Mesendoderm (in vitro differentiated cells): ENCODE measurements at regions not wholly inside any gene's neighbourhood (a gene's known extent, or its start where the extent isn't known, plus 50 kb on each side); places are given as distances from the start of the nearest gene placed in this dataset.

Source experiments
- DNase-seq: peaks from one replicate; pipeline ENCODE4 v3.0.0; 2013
- H2AK5ac ChIP-seq: 2 replicates; pipeline ENCODE4 v1.6.1; 2013; ENCODE audit warnings: low read length, inconsistent platforms
- H2BK120ac ChIP-seq: 2 replicates; pipeline ENCODE4 v1.6.1; 2013; ENCODE audit warnings: low read depth, mild to moderate bottlenecking, low read length, moderate library complexity, mixed read lengths
- H2BK15ac ChIP-seq: replicated peaks from 2 replicates; pipeline ENCODE4 v1.6.1; 2013; ENCODE audit warnings: low read depth, mild to moderate bottlenecking, moderate library complexity
- H2BK5ac ChIP-seq: 2 replicates; pipeline ENCODE4 v1.6.1; 2013; ENCODE audit warnings: low read length, inconsistent platforms
- H3K18ac ChIP-seq: 2 replicates; pipeline ENCODE4 v1.6.1; 2013; ENCODE audit warnings: mild to moderate bottlenecking, low read length, mixed read lengths
- H3K23ac ChIP-seq: one replicate; pipeline ENCODE4 v1.6.1; 2013; ENCODE audit warnings: low read length
- H3K27ac ChIP-seq: 2 replicates; pipeline ENCODE4 v1.5.1; 2013; ENCODE audit warnings: low read depth, mild to moderate bottlenecking, inconsistent platforms, low read length, moderate library complexity
- H3K27me3 ChIP-seq: 2 replicates; pipeline ENCODE4 v1.6.1; 2013; ENCODE audit warnings: low read length, control low read depth, mild to moderate bottlenecking, inconsistent platforms; ENCODE audit not compliant: insufficient read depth, poor library complexity
- H3K36me3 ChIP-seq: 2 replicates; pipeline ENCODE4 v1.6.1; 2013; ENCODE audit warnings: low read length, inconsistent platforms; ENCODE audit not compliant: control insufficient read depth, insufficient read depth
- H3K4ac ChIP-seq: one replicate; pipeline ENCODE4 v1.6.1; 2013; ENCODE audit warnings: low read depth, mild to moderate bottlenecking, low read length, moderate library complexity
- H3K4me1 ChIP-seq: 2 replicates; pipeline ENCODE4 v1.6.1; 2013; ENCODE audit warnings: low read depth, low read length, inconsistent platforms; ENCODE audit not compliant: control insufficient read depth
- H3K4me2 ChIP-seq: 2 replicates; pipeline ENCODE4 v1.6.1; 2013; ENCODE audit warnings: low read length
- H3K4me3 ChIP-seq: 2 replicates; pipeline ENCODE4 v1.5.1; 2013; ENCODE audit warnings: mild to moderate bottlenecking, low read length
- H3K56ac ChIP-seq: one replicate; pipeline ENCODE4 v1.6.1; 2013; ENCODE audit warnings: low read length
- H3K79me1 ChIP-seq: 2 replicates; pipeline ENCODE4 v1.6.1; 2013; ENCODE audit warnings: low read length, inconsistent platforms
- H3K79me2 ChIP-seq: 2 replicates; pipeline ENCODE4 v1.6.1; 2013; ENCODE audit warnings: mild to moderate bottlenecking, low read length; ENCODE audit not compliant: control insufficient read depth, insufficient read depth
- H3K9ac ChIP-seq: 2 replicates; pipeline ENCODE4 v1.6.1; 2013; ENCODE audit warnings: low read length, inconsistent platforms
- H4K5ac ChIP-seq: one replicate; pipeline ENCODE4 v1.6.1; 2013; ENCODE audit warnings: low read length
- H4K8ac ChIP-seq: one replicate; pipeline ENCODE4 v1.6.1; 2013; ENCODE audit warnings: low read depth, mild to moderate bottlenecking, control low read depth, low read length, moderate library complexity
- WGBS: extraction: QIAGEN DNeasy Blood & Tissue Kit; methylation state at CpG from one replicate; pipeline ENCODE4 v1.1.7; 2013; ENCODE audit warnings: low lambda C conversion rate, missing lambda C conversion rate; ENCODE audit not compliant: insufficient coverage; ENCODE audit errors: extremely low coverage; 5-methylcytosine and 5-hydroxymethylcytosine counted together

DNA sequence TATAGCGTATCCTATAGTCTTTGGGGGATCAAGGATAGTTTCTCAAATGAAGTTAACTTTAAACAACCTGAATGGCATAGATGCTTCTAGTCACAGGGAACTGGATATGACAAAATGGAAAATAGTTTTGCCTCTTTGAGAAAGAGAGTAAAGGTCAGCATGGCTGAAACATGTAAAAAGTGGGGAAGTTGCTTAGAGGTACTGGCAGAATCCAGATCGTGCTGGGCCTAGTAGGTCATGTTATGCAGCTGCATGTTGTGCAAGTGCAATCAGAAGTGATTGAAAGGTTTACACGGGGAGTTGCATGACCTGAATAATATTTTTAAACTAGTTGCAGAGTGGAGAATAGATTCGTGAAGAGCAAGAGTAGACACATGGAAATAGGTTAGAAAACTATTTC is 201.1 kb upstream of the HDAC9 start:
- no peak overlapping the region for H4K8ac ChIP-seq
- no peak overlapping the region for H2AK5ac ChIP-seq
- no peak overlapping the region for H3K4ac ChIP-seq
- no peak overlapping the region for H2BK5ac ChIP-seq
- no peaks in the 10 kb centered on the region for H3K36me3 ChIP-seq
- no peaks in the 10 kb centered on the region for H3K79me2 ChIP-seq
- no peak overlapping the region for H2BK120ac ChIP-seq
- H3K27me3 ChIP-seq, result no peaks in the 10 kb centered on the region
- H3K23ac ChIP-seq, result no peak overlapping the region
- no peak overlapping the region for H3K4me3 ChIP-seq
- no peak for DNase-seq
- no peaks in the 10 kb centered on the region for H3K4me1 ChIP-seq
- no peak overlapping the region for H3K56ac ChIP-seq
- WGBS, result no CpG with 5 or more reads among the region's 4 CpGs
- no peak overlapping the region for H3K4me2 ChIP-seq
- H3K9ac ChIP-seq, result no peak overlapping the region
- no peak overlapping the region for H3K27ac ChIP-seq
- no peak overlapping the region for H2BK15ac ChIP-seq
- no peaks in the 10 kb centered on the region for H3K79me1 ChIP-seq
- no peak overlapping the region for H3K18ac ChIP-seq
- no peak overlapping the region for H4K5ac ChIP-seq

GRCh38 chr7:18295781-18296423 is 199.6 kb upstream of the HDAC9 start:
- Histone ChIP-seq H3K27ac (no peak overlapping the region), H3K4me1 (no peaks in the 10 kb centered on the region), H3K56ac (no peak overlapping the region), H3K4me3 (no peak overlapping the region), H3K27me3 (no peaks in the 10 kb centered on the region), H3K4ac (no peak overlapping the region), H3K36me3 (no peaks in the 10 kb centered on the region), H3K23ac (no peak overlapping the region), H3K4me2 (no peak overlapping the region), H2BK120ac (no peak overlapping the region), H3K79me2 (no peaks in the 10 kb centered on the region), H2BK15ac (no peak overlapping the region), H2BK5ac (no peak overlapping the region), H3K79me1 (no peaks in the 10 kb centered on the region), H3K9ac (no peak overlapping the region), H4K8ac (no peak overlapping the region), H3K18ac (no peak overlapping the region), H2AK5ac (no peak overlapping the region), H4K5ac (no peak overlapping the region)
- DNase-seq, result no peak
- WGBS, result 100% methylated on average over 1 of the region's 3 CpGs

GRCh38 chr7:18302097-18302496 is 193.5 kb upstream of the HDAC9 start:
- H3K4me3 ChIP-seq, result no peak overlapping the region
- H3K4me2 ChIP-seq, result no peak overlapping the region
- no peak overlapping the region for H3K4ac ChIP-seq
- H2BK120ac ChIP-seq, result no peak overlapping the region
- H3K27me3 ChIP-seq, result no peaks in the 10 kb centered on the region
- no peak overlapping the region for H3K9ac ChIP-seq
- H2BK15ac ChIP-seq, result no peak overlapping the region
- H3K27ac ChIP-seq, result no peak overlapping the region
- H4K5ac ChIP-seq, result no peak overlapping the region
- no peak overlapping the region for H2AK5ac ChIP-seq
- H3K56ac ChIP-seq, result no peak overlapping the region
- no peak overlapping the region for H3K18ac ChIP-seq
- DNase-seq, result no peak
- H3K79me1 ChIP-seq, result no peaks in the 10 kb centered on the region
- H3K79me2 ChIP-seq, result no peaks in the 10 kb centered on the region
- no peak overlapping the region for H2BK5ac ChIP-seq
- WGBS, result no CpG with 5 or more reads among the region's 2 CpGs
- no peak overlapping the region for H3K23ac ChIP-seq
- no peaks in the 10 kb centered on the region for H3K36me3 ChIP-seq
- H3K4me1 ChIP-seq, result no peaks in the 10 kb centered on the region
- H4K8ac ChIP-seq, result no peak overlapping the region

GRCh38 chr7:18305866-18306265 is 189.7 kb upstream of the HDAC9 start:
- Histone ChIP-seq H2BK15ac (no peak overlapping the region), H3K18ac (no peak overlapping the region), H3K23ac (no peak overlapping the region), H3K79me1 (no peaks in the 10 kb centered on the region), H4K8ac (no peak overlapping the region), H2AK5ac (no peak overlapping the region), H3K4me1 (no peaks in the 10 kb centered on the region), H3K9ac (no peak overlapping the region), H2BK120ac (no peak overlapping the region), H2BK5ac (no peak overlapping the region), H3K36me3 (no peaks in the 10 kb centered on the region), H3K4me3 (no peak overlapping the region), H3K4ac (no peak overlapping the region), H3K56ac (no peak overlapping the region), H3K79me2 (no peaks in the 10 kb centered on the region), H3K27ac (no peak overlapping the region), H4K5ac (no peak overlapping the region), H3K27me3 (no peaks in the 10 kb centered on the region), H3K4me2 (no peak overlapping the region)
- WGBS, result no CpG with 5 or more reads among the region's 3 CpGs
- DNase-seq, result no peak

GRCh38 chr7:18306696-18307095 is 188.9 kb upstream of the HDAC9 start:
- Histone ChIP-seq H3K4ac (no peak overlapping the region), H3K9ac (no peak overlapping the region)
- no CpG with 5 or more reads among the region's 2 CpGs for WGBS

GRCh38 chr7:18308938-18309337 is 186.6 kb upstream of the HDAC9 start:
- no peak overlapping the region for H2AK5ac ChIP-seq
- no peak overlapping the region for H4K5ac ChIP-seq
- H3K4ac ChIP-seq, result no peak overlapping the region
- no peaks in the 10 kb centered on the region for H3K4me1 ChIP-seq
- no peaks in the 10 kb centered on the region for H3K27me3 ChIP-seq
- H3K23ac ChIP-seq, result no peak overlapping the region
- no CpG with 5 or more reads among the region's 5 CpGs for WGBS
- no peak overlapping the region for H2BK15ac ChIP-seq
- no peak overlapping the region for H3K27ac ChIP-seq
- H2BK120ac ChIP-seq, result no peak overlapping the region
- no peak overlapping the region for H3K9ac ChIP-seq
- H3K56ac ChIP-seq, result no peak overlapping the region
- no peak overlapping the region for H3K4me2 ChIP-seq
- H3K79me1 ChIP-seq, result no peaks in the 10 kb centered on the region
- H4K8ac ChIP-seq, result no peak overlapping the region
- H2BK5ac ChIP-seq, result no peak overlapping the region
- H3K36me3 ChIP-seq, result no peaks in the 10 kb centered on the region
- no peaks in the 10 kb centered on the region for H3K79me2 ChIP-seq
- no peak for DNase-seq
- H3K4me3 ChIP-seq, result no peak overlapping the region
- H3K18ac ChIP-seq, result no peak overlapping the region

More at GRCh38 chr7:18306696-18307095, 188.9 kb upstream of the HDAC9 start:
- Histone ChIP-seq H3K18ac (no peak overlapping the region), H2AK5ac (no peak overlapping the region), H3K36me3 (no peaks in the 10 kb centered on the region), H3K4me3 (no peak overlapping the region), H3K4me2 (no peak overlapping the region), H3K23ac (no peak overlapping the region), H3K56ac (no peak overlapping the region), H3K79me2 (no peaks in the 10 kb centered on the region), H3K27me3 (no peaks in the 10 kb centered on the region), H3K79me1 (no peaks in the 10 kb centered on the region), H3K4me1 (no peaks in the 10 kb centered on the region), H3K27ac (no peak overlapping the region), H4K8ac (no peak overlapping the region), H2BK5ac (no peak overlapping the region), H4K5ac (no peak overlapping the region), H2BK120ac (no peak overlapping the region), H2BK15ac (no peak overlapping the region)
- DNase-seq, result no peak
